Astrocyte (in vitro differentiated cells and primary cell): ENCODE measurements at regions not wholly inside any gene's neighbourhood (a gene's known extent, or its start where the extent isn't known, plus 50 kb on each side); places are given as distances from the start of the nearest gene placed in this dataset.
"Not testable (repeated sequence)": the region's sequence is repeated elsewhere in the genome, so short reads cannot be mapped to it uniquely, and the experiment has no call there.

Experiments used
- DNase-seq: peaks from one replicate; pipeline ENCODE4 v3.0.0-alpha.2; 2010; ENCODE audit warnings: low read depth
- FAIRE-seq: peaks from 2 replicates; lab custom pipeline; 2011; peaks lifted over from hg19 to GRCh38; lab: Jason Lieb, UNC
- H2AFZ ChIP-seq: 2 replicates; pipeline ENCODE4 v1.6.0; 2012; ENCODE audit warnings: low read depth, low read length, inconsistent platforms
- H3K27ac ChIP-seq: 2 replicates; pipeline ENCODE4 v1.5.1; 2011; ENCODE audit warnings: low read depth, low read length, inconsistent platforms
- H3K27me3 ChIP-seq: 2 replicates; pipeline ENCODE4 v1.6.0; 2011; ENCODE audit warnings: low read length, inconsistent platforms; ENCODE audit not compliant: insufficient read depth
- H3K36me3 ChIP-seq: 2 replicates; pipeline ENCODE4 v1.5.1; 2011; ENCODE audit warnings: low read length, inconsistent platforms; ENCODE audit not compliant: insufficient read depth
- H3K4me1 ChIP-seq: 2 replicates; pipeline ENCODE4 v1.5.1; 2011; ENCODE audit warnings: low read length, inconsistent platforms; ENCODE audit not compliant: insufficient read depth
- H3K4me2 ChIP-seq: 2 replicates; pipeline ENCODE4 v1.6.0; 2012; ENCODE audit warnings: low read length, inconsistent platforms
- H3K4me3 ChIP-seq: 2 replicates; pipeline ENCODE4 v1.5.1; 2011; ENCODE audit warnings: low read depth, mild to moderate bottlenecking, low read length, inconsistent platforms; ENCODE audit not compliant: insufficient read depth
- H3K79me2 ChIP-seq: 2 replicates; pipeline ENCODE4 v1.6.0; 2012; ENCODE audit warnings: mild to moderate bottlenecking, low read length, inconsistent platforms; ENCODE audit not compliant: insufficient read depth
- H3K9ac ChIP-seq: 2 replicates; pipeline ENCODE4 v1.6.0; 2012; ENCODE audit warnings: mild to moderate bottlenecking, low read length, inconsistent platforms
- H3K9me3 ChIP-seq: 2 replicates; pipeline ENCODE4 v1.5.1; 2012; ENCODE audit warnings: low read depth, mild to moderate bottlenecking, low read length, inconsistent platforms; ENCODE audit not compliant: insufficient read depth
- H4K20me1 ChIP-seq: 2 replicates; pipeline ENCODE4 v1.6.0; 2012; ENCODE audit warnings: low read length, inconsistent platforms; ENCODE audit not compliant: insufficient read depth
- H3K27ac Mint-ChIP-seq: one replicate; pipeline ENCODE4 v1.8.0; 2021; ENCODE audit warnings: mild to moderate bottlenecking, mixed read lengths; ENCODE audit not compliant: unreplicated experiment
- H3K27me3 Mint-ChIP-seq: one replicate; pipeline ENCODE4 v1.8.0; 2021; ENCODE audit warnings: low read depth, mixed read lengths; ENCODE audit not compliant: unreplicated experiment
- H3K36me3 Mint-ChIP-seq: one replicate; pipeline ENCODE4 v1.8.0; 2021; ENCODE audit warnings: low read depth, mixed read lengths; ENCODE audit not compliant: unreplicated experiment
- H3K4me1 Mint-ChIP-seq: one replicate; pipeline ENCODE4 v1.8.0; 2021; ENCODE audit warnings: low read depth, mixed read lengths; ENCODE audit not compliant: unreplicated experiment
- H3K4me3 Mint-ChIP-seq: one replicate; pipeline ENCODE4 v1.8.0; 2021; ENCODE audit warnings: mild to moderate bottlenecking, moderate library complexity, mixed read lengths; ENCODE audit not compliant: unreplicated experiment
- H3K9me3 Mint-ChIP-seq: one replicate; pipeline ENCODE4 v1.8.0; 2021; ENCODE audit warnings: mild to moderate bottlenecking, mixed read lengths; ENCODE audit not compliant: unreplicated experiment
- EZH2 ChIP-seq: IDR thresholded peaks from 2 replicates; pipeline ENCODE4 v1.6.1; 2012; ENCODE audit warnings: mild to moderate bottlenecking, low read length, inconsistent platforms; ENCODE audit not compliant: insufficient read depth
- TF ChIP-seq, protein P1 (sequence below): IDR thresholded peaks from 2 replicates; pipeline ENCODE4 v1.5.1; 2011; ENCODE audit warnings: low read depth, mild to moderate bottlenecking, inconsistent platforms, low read length, moderate library complexity; ENCODE audit not compliant: insufficient read depth

DNA sequence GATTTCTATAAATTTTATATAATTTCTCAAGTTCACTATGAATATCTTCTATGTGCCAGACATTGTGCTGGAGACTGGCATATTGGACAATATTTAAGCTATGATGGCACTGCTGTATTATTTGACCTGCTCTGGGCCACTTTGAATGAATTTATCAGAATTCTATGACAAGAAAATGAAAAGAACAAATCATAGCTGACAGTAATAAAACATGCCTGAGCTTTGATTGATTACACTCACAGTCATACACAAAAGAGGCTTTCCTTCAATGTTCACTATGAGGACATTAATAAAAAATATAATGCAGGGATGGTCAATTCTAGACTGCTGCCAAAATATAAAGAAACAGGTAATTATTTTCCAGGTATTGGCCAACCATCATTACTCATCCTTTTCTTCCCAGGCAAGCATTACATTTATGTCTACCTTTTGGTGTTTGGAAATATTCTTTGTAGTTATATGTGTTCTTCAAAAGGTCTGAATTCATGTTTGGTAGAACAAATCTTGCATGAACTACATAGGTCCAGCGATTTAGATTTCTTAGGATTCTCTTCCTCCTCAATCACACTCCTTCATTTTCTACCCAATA lies 81.0 kb upstream of the ALCAM start:
- Mint-ChIP-seq H3K27ac (no peak overlapping the region), H3K4me1 (no peaks in the 10 kb centered on the region), H3K9me3 (no peaks in the 10 kb centered on the region), H3K4me3 (no peak overlapping the region), H3K36me3 (no peaks in the 10 kb centered on the region), H3K27me3 (no peaks in the 10 kb centered on the region)
- no peak overlapping the region for H3K9ac ChIP-seq
- H3K27ac ChIP-seq = no peak overlapping the region
- H3K36me3 ChIP-seq = no peaks in the 10 kb centered on the region
- H2AFZ ChIP-seq = no peak overlapping the region
- no peaks in the 10 kb centered on the region for H3K4me1 ChIP-seq
- no peak overlapping the region for H3K4me3 ChIP-seq
- DNase-seq (no peak), FAIRE-seq (no peak)
- no peaks in the 10 kb centered on the region for H3K27me3 ChIP-seq
- no peak for TF ChIP-seq EZH2
- TF ChIP-seq, protein P1, sequence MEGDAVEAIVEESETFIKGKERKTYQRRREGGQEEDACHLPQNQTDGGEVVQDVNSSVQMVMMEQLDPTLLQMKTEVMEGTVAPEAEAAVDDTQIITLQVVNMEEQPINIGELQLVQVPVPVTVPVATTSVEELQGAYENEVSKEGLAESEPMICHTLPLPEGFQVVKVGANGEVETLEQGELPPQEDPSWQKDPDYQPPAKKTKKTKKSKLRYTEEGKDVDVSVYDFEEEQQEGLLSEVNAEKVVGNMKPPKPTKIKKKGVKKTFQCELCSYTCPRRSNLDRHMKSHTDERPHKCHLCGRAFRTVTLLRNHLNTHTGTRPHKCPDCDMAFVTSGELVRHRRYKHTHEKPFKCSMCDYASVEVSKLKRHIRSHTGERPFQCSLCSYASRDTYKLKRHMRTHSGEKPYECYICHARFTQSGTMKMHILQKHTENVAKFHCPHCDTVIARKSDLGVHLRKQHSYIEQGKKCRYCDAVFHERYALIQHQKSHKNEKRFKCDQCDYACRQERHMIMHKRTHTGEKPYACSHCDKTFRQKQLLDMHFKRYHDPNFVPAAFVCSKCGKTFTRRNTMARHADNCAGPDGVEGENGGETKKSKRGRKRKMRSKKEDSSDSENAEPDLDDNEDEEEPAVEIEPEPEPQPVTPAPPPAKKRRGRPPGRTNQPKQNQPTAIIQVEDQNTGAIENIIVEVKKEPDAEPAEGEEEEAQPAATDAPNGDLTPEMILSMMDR = no peak
- H3K9me3 ChIP-seq = no peaks in the 10 kb centered on the region
- H3K79me2 ChIP-seq = no peaks in the 10 kb centered on the region
- no peaks in the 10 kb centered on the region for H4K20me1 ChIP-seq
- H3K4me2 ChIP-seq = no peak overlapping the region

DNA sequence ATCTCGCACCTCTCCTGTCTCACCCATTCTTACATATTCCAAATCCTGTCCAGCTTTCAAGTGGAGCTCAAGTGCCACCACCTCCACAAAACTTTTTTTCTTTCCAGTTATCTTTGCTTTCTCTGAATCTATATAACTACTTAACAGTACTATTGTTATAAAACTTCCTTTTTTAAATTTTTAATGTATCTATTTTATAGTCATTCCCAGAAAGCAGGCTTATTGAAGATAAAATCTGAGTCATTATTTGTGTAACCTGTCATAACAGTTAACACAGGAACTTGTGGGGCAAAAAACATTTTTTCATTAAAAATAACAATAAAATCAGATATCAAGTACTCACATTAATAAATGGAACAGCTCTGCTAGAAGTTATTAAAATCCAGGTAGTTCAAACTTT lies 73.3 kb upstream of the ALCAM start:
- H3K9me3 ChIP-seq = no peaks in the 10 kb centered on the region
- H3K27ac ChIP-seq = no peak overlapping the region
- H4K20me1 ChIP-seq = no peaks in the 10 kb centered on the region
- H3K79me2 ChIP-seq = no peaks in the 10 kb centered on the region
- TF ChIP-seq, protein P1 = no peak
- TF ChIP-seq EZH2 = no peak
- H3K4me1 ChIP-seq = peaks cover 4% of the 10 kb centered on the region
- Mint-ChIP-seq H3K27ac (no peak overlapping the region), H3K4me1 (no peaks in the 10 kb centered on the region), H3K9me3 (no peaks in the 10 kb centered on the region), H3K27me3 (no peaks in the 10 kb centered on the region), H3K4me3 (no peak overlapping the region), H3K36me3 (no peaks in the 10 kb centered on the region)
- FAIRE-seq (no peak), DNase-seq (no peak)
- no peak overlapping the region for H3K4me2 ChIP-seq
- no peaks in the 10 kb centered on the region for H3K27me3 ChIP-seq
- no peaks in the 10 kb centered on the region for H3K36me3 ChIP-seq
- no peak overlapping the region for H2AFZ ChIP-seq
- no peak overlapping the region for H3K4me3 ChIP-seq
- H3K9ac ChIP-seq = no peak overlapping the region

DNA sequence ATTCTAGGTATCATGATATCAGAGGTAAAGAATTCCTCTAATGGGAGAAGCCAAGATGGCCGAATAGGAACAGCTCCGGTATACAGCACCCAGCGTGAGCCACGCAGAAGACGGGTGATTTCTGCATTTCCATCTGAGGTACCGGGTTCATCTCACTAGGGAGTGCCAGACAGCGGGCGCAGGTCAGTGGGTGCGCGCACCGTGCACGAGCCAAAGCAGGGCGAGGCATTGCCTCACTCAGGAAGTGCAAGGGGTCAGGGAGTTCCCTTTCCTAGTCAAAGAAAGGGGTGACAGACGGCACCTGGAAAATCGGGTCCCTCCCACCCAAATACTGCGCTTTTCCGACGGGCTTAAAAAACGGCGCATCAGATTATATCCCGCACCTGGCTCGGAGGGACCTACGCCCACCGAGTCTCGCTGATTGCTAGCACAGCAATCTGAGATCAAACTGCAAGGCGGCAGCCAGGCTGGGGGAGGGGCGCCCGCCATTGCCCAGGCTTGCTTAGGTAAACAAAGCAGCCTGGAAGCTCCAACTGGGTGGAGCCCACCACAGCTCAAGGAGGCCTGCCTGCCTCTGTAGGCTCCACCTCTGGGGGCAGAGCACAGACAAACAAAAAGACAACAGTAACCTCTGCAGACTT lies 70.4 kb upstream of the ALCAM start:
- not testable (repeated sequence) for H3K79me2 ChIP-seq, H3K9ac ChIP-seq, H3K27ac Mint-ChIP-seq, H3K36me3 ChIP-seq, H3K27me3 ChIP-seq, H3K4me1 ChIP-seq, H3K27ac ChIP-seq, H4K20me1 ChIP-seq, FAIRE-seq, H3K4me2 ChIP-seq, H3K36me3 Mint-ChIP-seq, H3K4me3 ChIP-seq, H3K4me1 Mint-ChIP-seq, H3K9me3 Mint-ChIP-seq, H2AFZ ChIP-seq, H3K27me3 Mint-ChIP-seq, H3K9me3 ChIP-seq, H3K4me3 Mint-ChIP-seq, DNase-seq
